ENCODE measurements at regions not wholly inside any gene's neighbourhood (a gene's known extent, or its start where the extent isn't known, plus 50 kb on each side); places are given as distances from the start of the nearest gene placed in this dataset.

DNA sequence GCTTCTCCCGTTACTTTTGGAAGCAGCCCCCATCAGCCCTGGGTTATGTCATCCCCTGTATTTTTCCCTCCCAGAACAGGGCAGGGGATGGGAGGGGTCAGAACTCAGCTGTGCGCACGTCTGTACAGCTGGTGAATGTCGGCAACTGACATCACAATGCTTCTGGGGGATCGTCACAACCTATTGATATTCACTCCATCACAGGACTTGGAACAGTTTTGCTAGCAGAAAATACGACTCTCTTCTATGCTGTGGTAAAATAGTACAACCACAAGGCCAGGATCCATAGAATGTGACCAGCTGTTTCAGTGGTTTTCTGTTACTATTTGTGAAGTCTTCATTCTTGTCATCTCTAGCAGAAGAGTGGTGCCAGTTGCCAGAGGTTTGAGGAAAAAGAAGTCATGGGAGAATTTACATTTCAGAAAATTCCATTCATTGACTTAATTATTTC, 77.1 kb upstream of the KLF4 start:
- H4K20me1 ChIP-seq (ENCODE audit: insufficient read depth, low read length, poor library complexity, severe bottlenecking), result no peaks in the 10 kb centered on the region
- no peak overlapping the region for H3K4me3 ChIP-seq (ENCODE audit: low read length, poor library complexity, severe bottlenecking)
- H3K9me2 ChIP-seq (replicated peaks; ENCODE audit: low read depth, low read length), result no peaks in the 10 kb centered on the region
- no peaks in the 10 kb centered on the region for H3K27me3 ChIP-seq (ENCODE audit: insufficient read depth, low read length, poor library complexity, severe bottlenecking)
- no peaks in the 10 kb centered on the region; the same call in none of the 2 replicates for H3K9me3 ChIP-seq (ENCODE audit: insufficient read depth, low read depth, low read length)
- H3F3A ChIP-seq (ENCODE audit: low read depth), result no peaks in the 10 kb centered on the region
- no peaks in the 10 kb centered on the region for H3K4me1 ChIP-seq (ENCODE audit: insufficient read depth, low read length, poor library complexity, severe bottlenecking)
- no peak for TF ChIP-seq CTCF (conservative IDR thresholded peaks at IDR 0.05; ENCODE audit: low read length)
- TF ChIP-seq EZH2phosphoT487 (IDR thresholded peaks at IDR 0.05; ENCODE audit: borderline replicate concordance), result no peak
- no peak overlapping the region for H2AFZ ChIP-seq (ENCODE audit: low read length)
- no peaks in the 10 kb centered on the region for H3K36me3 ChIP-seq (ENCODE audit: insufficient read depth, low read length)
- H3K9ac ChIP-seq (ENCODE audit: low read depth, low read length, poor library complexity, severe bottlenecking), result no peak overlapping the region
- no peaks in the 10 kb centered on the region for H3K79me2 ChIP-seq (ENCODE audit: insufficient read depth, low read length)
- no peak overlapping the region for H3K4me2 ChIP-seq (ENCODE audit: low read depth, low read length, poor library complexity, severe bottlenecking)

GRCh38 chr9:107562798-107563197, 73.2 kb upstream of the KLF4 start:
- Histone ChIP-seq H2AFZ (ENCODE audit: low read length) (no peak overlapping the region), H3K4me3 (ENCODE audit: low read length, poor library complexity, severe bottlenecking) (no peak overlapping the region), H3F3A (ENCODE audit: low read depth) (no peaks in the 10 kb centered on the region), H4K20me1 (ENCODE audit: insufficient read depth, low read length, poor library complexity, severe bottlenecking) (no peaks in the 10 kb centered on the region), H3K79me2 (ENCODE audit: insufficient read depth, low read length) (no peaks in the 10 kb centered on the region), H3K27me3 (ENCODE audit: insufficient read depth, low read length, poor library complexity, severe bottlenecking) (no peaks in the 10 kb centered on the region), H3K36me3 (ENCODE audit: insufficient read depth, low read length) (no peaks in the 10 kb centered on the region), H3K9me2 (replicated peaks; ENCODE audit: low read depth, low read length) (no peaks in the 10 kb centered on the region), H3K9me3 (ENCODE audit: insufficient read depth, low read depth, low read length) (no peaks in the 10 kb centered on the region; the same call in none of the 2 replicates), H3K4me1 (ENCODE audit: insufficient read depth, low read length, poor library complexity, severe bottlenecking) (no peaks in the 10 kb centered on the region), H3K4me2 (ENCODE audit: low read depth, low read length, poor library complexity, severe bottlenecking) (no peak overlapping the region), H3K9ac (ENCODE audit: low read depth, low read length, poor library complexity, severe bottlenecking) (no peak overlapping the region)
- TF ChIP-seq EZH2phosphoT487 (IDR thresholded peaks at IDR 0.05; ENCODE audit: borderline replicate concordance) (no peak), CTCF (conservative IDR thresholded peaks at IDR 0.05; ENCODE audit: low read length) (no peak)

- Histone ChIP-seq H3K36me3 (ENCODE audit: insufficient read depth, low read length) (no peaks in the 10 kb centered on the region), H3K79me2 (ENCODE audit: insufficient read depth, low read length) (no peaks in the 10 kb centered on the region), H3F3A (ENCODE audit: low read depth) (no peaks in the 10 kb centered on the region), H3K9me3 (ENCODE audit: insufficient read depth, low read depth, low read length) (no peaks in the 10 kb centered on the region; the same call in 1 of the 2 replicates), H2AFZ (ENCODE audit: low read length) (no peak overlapping the region), H3K9ac (ENCODE audit: low read depth, low read length, poor library complexity, severe bottlenecking) (no peak overlapping the region), H3K4me2 (ENCODE audit: low read depth, low read length, poor library complexity, severe bottlenecking) (no peak overlapping the region), H4K20me1 (ENCODE audit: insufficient read depth, low read length, poor library complexity, severe bottlenecking) (no peaks in the 10 kb centered on the region), H3K27me3 (ENCODE audit: insufficient read depth, low read length, poor library complexity, severe bottlenecking) (no peaks in the 10 kb centered on the region), H3K4me1 (ENCODE audit: insufficient read depth, low read length, poor library complexity, severe bottlenecking) (no peaks in the 10 kb centered on the region), H3K9me2 (replicated peaks; ENCODE audit: low read depth, low read length) (no peaks in the 10 kb centered on the region), H3K4me3 (ENCODE audit: low read length, poor library complexity, severe bottlenecking) (no peak overlapping the region)
- TF ChIP-seq EZH2phosphoT487 (IDR thresholded peaks at IDR 0.05; ENCODE audit: borderline replicate concordance) (no peak), CTCF (conservative IDR thresholded peaks at IDR 0.05; ENCODE audit: low read length) (no peak)
Measured at GRCh38 chr9:107559494-107560086, 70.0 kb upstream of the KLF4 start.

Data from Loucy (cell line).